ENCODE measurements at regions not wholly inside any gene's neighbourhood (a gene's known extent, or its start where the extent isn't known, plus 50 kb on each side); places are given as distances from the start of the nearest gene placed in this dataset.

- TF ChIP-seq ZNF462 (CRISPR knock-in tag; IDR thresholded peaks at IDR 0.05): no peak
- no peak for TF ChIP-seq EZH2 (IDR thresholded peaks at IDR 0.05; ENCODE audit: low read depth, unreplicated experiment)
- no peak for TF ChIP-seq CREB1 (CRISPR knock-in tag; IDR thresholded peaks at IDR 0.05; ENCODE audit: low read depth)
- TF ChIP-seq, protein P1, sequence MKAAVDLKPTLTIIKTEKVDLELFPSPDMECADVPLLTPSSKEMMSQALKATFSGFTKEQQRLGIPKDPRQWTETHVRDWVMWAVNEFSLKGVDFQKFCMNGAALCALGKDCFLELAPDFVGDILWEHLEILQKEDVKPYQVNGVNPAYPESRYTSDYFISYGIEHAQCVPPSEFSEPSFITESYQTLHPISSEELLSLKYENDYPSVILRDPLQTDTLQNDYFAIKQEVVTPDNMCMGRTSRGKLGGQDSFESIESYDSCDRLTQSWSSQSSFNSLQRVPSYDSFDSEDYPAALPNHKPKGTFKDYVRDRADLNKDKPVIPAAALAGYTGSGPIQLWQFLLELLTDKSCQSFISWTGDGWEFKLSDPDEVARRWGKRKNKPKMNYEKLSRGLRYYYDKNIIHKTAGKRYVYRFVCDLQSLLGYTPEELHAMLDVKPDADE (IDR thresholded peaks at IDR 0.05): no peak
Observed at GRCh38 chr3:30535525-30535924, 70.9 kb upstream of the TGFBR2 start (continued).

- Histone ChIP-seq H3K4me1 (ENCODE audit: insufficient read depth) (no peaks in the 10 kb centered on the region), H3K79me2 (replicated peaks; ENCODE audit: insufficient read depth) (no peaks in the 10 kb centered on the region), H3K36me3 (ENCODE audit: insufficient read depth) (no peaks in the 10 kb centered on the region), H4K20me1 (replicated peaks; ENCODE audit: insufficient read depth) (no peaks in the 10 kb centered on the region), H2AFZ (no peak overlapping the region; the same call in 1 of the 2 replicates), H3K27ac (ENCODE audit: low read depth) (no peak overlapping the region), H3K27me3 (ENCODE audit: insufficient read depth) (no peaks in the 10 kb centered on the region), H3K4me3 (no peak overlapping the region), H3K4me2 (no peak overlapping the region), H3F3A (replicated peaks; ENCODE audit: low read depth) (no peaks in the 10 kb centered on the region), H3K9me2 (ENCODE audit: insufficient read depth) (peaks cover 12% of the 10 kb centered on the region)
- Mint-ChIP-seq H3K4me3 (no peak overlapping the region), H3K9me3 (peaks cover 7% of the 10 kb centered on the region; the same call in 2 of the 3 replicates), H3K27me3 (ENCODE audit: insufficient read depth, low read depth, poor library complexity) (no peaks in the 10 kb centered on the region), H3K27ac (no peak overlapping the region), H3K4me1 (peaks cover 3% of the 10 kb centered on the region; the same call in 1 of the 3 replicates), H3K36me3 (ENCODE audit: low read depth) (peaks cover 10% of the 10 kb centered on the region; the same call in 1 of the 3 replicates)
- ATAC-seq (no peak), DNase-seq (ENCODE audit: low spot score) (no peak)
- no peak for TF ChIP-seq CTCF (conservative IDR thresholded peaks at IDR 0.05; ENCODE audit: low read depth in 2 of 2)
- no peak for TF ChIP-seq NANOG (IDR thresholded peaks at IDR 0.05; ENCODE audit: borderline replicate concordance)
- TF ChIP-seq EZH2phosphoT487 (IDR thresholded peaks at IDR 0.05; ENCODE audit: unreplicated experiment): no peak
- TF ChIP-seq JUNB (IDR thresholded peaks at IDR 0.05; ENCODE audit: unreplicated experiment): no peak
Observed at GRCh38 chr3:30538791-30539190, 67.6 kb upstream of the TGFBR2 start.

Data from GM23338 (cell line).